ENCODE measurements at regions not wholly inside any gene's neighbourhood (a gene's known extent, or its start where the extent isn't known, plus 50 kb on each side); places are given as distances from the start of the nearest gene placed in this dataset.

DNA sequence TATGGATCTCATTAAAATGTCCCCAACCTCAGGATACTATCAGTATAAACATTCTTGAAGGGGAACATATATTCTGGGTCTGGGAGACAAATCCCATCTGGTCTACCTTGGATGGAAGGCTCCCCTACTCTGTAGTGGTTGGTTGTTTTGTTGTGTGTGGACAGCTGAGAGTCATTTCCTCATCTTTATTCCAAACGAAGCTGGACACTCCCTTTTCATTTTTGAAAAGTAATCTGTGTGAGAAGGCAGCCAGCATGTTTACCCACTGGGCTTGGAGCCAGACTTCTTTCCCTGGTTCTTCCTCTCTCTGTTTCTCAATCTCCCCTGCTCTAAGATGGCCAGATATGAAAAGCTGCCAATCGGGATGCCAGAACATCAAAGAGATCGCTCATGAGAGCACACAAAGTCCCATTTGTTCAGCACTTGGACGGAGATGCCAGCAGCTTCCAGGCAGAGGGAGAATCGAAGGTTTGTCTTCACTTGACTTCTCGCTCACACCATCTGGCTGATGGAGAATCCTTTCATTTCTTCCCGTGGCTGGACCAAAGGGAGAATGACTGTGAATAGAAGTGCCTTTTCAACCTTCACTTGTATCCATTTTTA lies 108.1 kb upstream of the AGR3 start:
- ChIA-PET POLR2A (no interaction called here), RAD21 (ENCODE audit: unreplicated experiment) (interaction anchor here (0.8 to 1.2 kb wide), 2 partner anchors 10 to 19 kb away, joined by 3 read pairs; no protein-coding TSS in a partner anchor), SMC1A (ENCODE audit: uncharacterized antibody, unreplicated experiment) (interaction anchor here (0.8 to 1.4 kb wide), 2 partner anchors 311 to 351 kb away, joined by 3 read pairs; no protein-coding TSS in a partner anchor), CTCF (no interaction called here)
- FAIRE-seq (no peak), DNase-seq (ENCODE audit: low read depth, low spot score) (no peak), ATAC-seq (no peak)
- no peak overlapping the region for H3K27ac ChIP-seq (ENCODE audit: control insufficient read depth, insufficient read depth)
- BruUV-seq (replicated peaks), result no TSS peak
- no peaks in the 10 kb centered on the region for H3K4me1 ChIP-seq (ENCODE audit: control insufficient read depth, insufficient read depth, low read length)
- 34% methylated on average over 7 of the region's 7 CpGs for WGBS (ENCODE audit: insufficient coverage, insufficient replicate concordance, low lambda C conversion rate, missing lambda C conversion rate)
- intact Hi-C loops (cut with micrococcal nuclease; ENCODE audit: unreplicated experiment) (no loop called here), in situ Hi-C loops (cut with MboI) (loop anchor here (5.0 to 10.0 kb wide), 3 partner anchors 307 to 655 kb away; partner anchors contain the start of gene AHR)
- H3K36me3 ChIP-seq (ENCODE audit: control insufficient read depth in 2 of 2, insufficient read depth in 2 of 2, low read length in 1 of 2), result no peaks in the 10 kb centered on the region
- no peaks in the 10 kb centered on the region for H3K9me3 ChIP-seq (replicated peaks; ENCODE audit: control insufficient read depth, insufficient read depth, low read length)
- TF ChIP-seq CBFB (IDR thresholded peaks at IDR 0.05; ENCODE audit: low read depth) (no peak), EP300 (IDR thresholded peaks at IDR 0.05; ENCODE audit: borderline replicate concordance in 1 of 2, control insufficient read depth in 1 of 2, low read depth in 2 of 2, low read length in 2 of 2) (no peak), HCFC1 (IDR thresholded peaks at IDR 0.05; ENCODE audit: low read length) (no peak), KLF5 (IDR thresholded peaks at IDR 0.05; ENCODE audit: partially characterized antibody) (no peak)
- H4K20me1 ChIP-seq (ENCODE audit: control insufficient read depth, insufficient read depth), result no peaks in the 10 kb centered on the region
- no peak overlapping the region for H3K9ac ChIP-seq (ENCODE audit: control insufficient read depth, insufficient read depth, low read length)
- H3K4me2 ChIP-seq (ENCODE audit: control insufficient read depth, insufficient read depth), result no peak overlapping the region
- no peak overlapping the region for H3K4me3 ChIP-seq
- H3K27me3 ChIP-seq (replicated peaks in 1 of 2; ENCODE audit: control insufficient read depth in 2 of 2, insufficient read depth in 2 of 2, low read length in 1 of 2), result no peaks in the 10 kb centered on the region
- no peak overlapping the region for H2AFZ ChIP-seq (ENCODE audit: control insufficient read depth, low read depth, low read length)
- no peaks in the 10 kb centered on the region for H3K79me2 ChIP-seq (ENCODE audit: control insufficient read depth, insufficient read depth, low read length)

DNA sequence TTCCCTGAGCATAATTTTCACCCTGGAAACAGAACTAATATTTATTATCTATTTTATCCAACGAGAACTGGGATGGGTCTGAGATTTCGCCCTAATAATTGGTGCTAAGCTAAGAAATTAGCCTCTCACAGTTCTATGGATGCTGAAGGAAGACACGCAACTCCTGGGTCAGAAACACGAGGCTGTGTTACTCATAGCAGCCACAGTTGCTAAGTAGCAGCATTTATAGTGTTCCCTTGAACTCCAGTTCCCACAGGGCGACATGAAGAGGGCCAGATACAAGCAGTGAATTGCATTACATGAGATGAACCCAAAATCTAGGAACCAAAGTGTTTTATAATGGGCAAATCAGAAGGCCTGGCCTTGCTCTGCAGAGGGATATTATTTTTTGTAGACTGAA lies 109.8 kb upstream of the AGR3 start:
- Histone ChIP-seq H3K9ac (ENCODE audit: control insufficient read depth, insufficient read depth, low read length) (no peak overlapping the region), H3K79me2 (ENCODE audit: control insufficient read depth, insufficient read depth, low read length) (no peaks in the 10 kb centered on the region), H4K20me1 (ENCODE audit: control insufficient read depth, insufficient read depth) (no peaks in the 10 kb centered on the region), H3K9me3 (replicated peaks; ENCODE audit: control insufficient read depth, insufficient read depth, low read length) (no peaks in the 10 kb centered on the region; the same call in 2 of the 3 replicates), H3K4me1 (ENCODE audit: control insufficient read depth, insufficient read depth, low read length) (no peaks in the 10 kb centered on the region), H3K36me3 (ENCODE audit: control insufficient read depth in 2 of 2, insufficient read depth in 2 of 2, low read length in 1 of 2) (no peaks in the 10 kb centered on the region), H3K4me3 (no peak overlapping the region), H3K27ac (ENCODE audit: control insufficient read depth, insufficient read depth) (no peak overlapping the region), H2AFZ (ENCODE audit: control insufficient read depth, low read depth, low read length) (no peak overlapping the region), H3K4me2 (ENCODE audit: control insufficient read depth, insufficient read depth) (no peak overlapping the region), H3K27me3 (replicated peaks in 1 of 2; ENCODE audit: control insufficient read depth in 2 of 2, insufficient read depth in 2 of 2, low read length in 1 of 2) (no peaks in the 10 kb centered on the region)
- intact Hi-C loops (cut with micrococcal nuclease; ENCODE audit: unreplicated experiment) (no loop called here), in situ Hi-C loops (cut with MboI) (no loop called here)
- FAIRE-seq (no peak), DNase-seq (ENCODE audit: low read depth, low spot score) (no peak), ATAC-seq (no peak)
- TF ChIP-seq RUNX3 (IDR thresholded peaks at IDR 0.05; ENCODE audit: low read length), result no peak
- RAD21 ChIA-PET (ENCODE audit: unreplicated experiment), result no interaction called here
- WGBS (ENCODE audit: insufficient coverage, insufficient replicate concordance, low lambda C conversion rate, missing lambda C conversion rate), result 40% methylated on average over 5 of the region's 5 CpGs
- CTCF ChIA-PET, result no interaction called here
- POLR2A ChIA-PET, result no interaction called here
- BruUV-seq (replicated peaks), result no TSS peak
- SMC1A ChIA-PET (ENCODE audit: uncharacterized antibody, unreplicated experiment), result no interaction called here
